IMR-90 (cell line): ENCODE measurements at regions not wholly inside any gene's neighbourhood (a gene's known extent, or its start where the extent isn't known, plus 50 kb on each side); places are given as distances from the start of the nearest gene placed in this dataset.

Source experiments
- ATAC-seq: fragments of 200-7000 bp; cut with Tn5 transposase; 2 replicates; pipeline ENCODE4 v1.9.1; 2020; ENCODE audit warnings: low read depth, mild to moderate bottlenecking, moderate library complexity
- BruUV-seq: library from RNA; stranded (reverse); fragments of 400-500 nt; replicated peaks from 2 replicates; lab custom pipeline; 2021; lab: Mats Ljungman, UMichigan
- CTCF ChIA-PET: fragments of 300-600 bp; formaldehyde crosslinking; extraction: SDS; loops from one replicate; lab custom pipeline; 2021; ENCODE audit warnings: antibody characterized with exemption; lab: Yijun Ruan, JAX
- POLR2A ChIA-PET: fragments of 300-600 bp; sonication (Branson Sonifier 250); formaldehyde crosslinking; loops from one replicate; lab custom pipeline; 2022; ENCODE audit warnings: antibody characterized with exemption; ENCODE audit not compliant: unreplicated experiment; lab: Charles Lee
- DNase-seq: peaks from one replicate; pipeline ENCODE4 v3.0.0; 2013
- H2AFZ ChIP-seq: replicated peaks from 2 replicates; pipeline ENCODE3; 2013; ENCODE audit warnings: low read length, mild to moderate bottlenecking; ENCODE audit not compliant: poor library complexity
- H2AK5ac ChIP-seq: 2 replicates; pipeline ENCODE4 v1.6.1; 2013; ENCODE audit warnings: low read depth, low read length, inconsistent platforms
- H2AK9ac ChIP-seq: replicated peaks from 2 replicates; pipeline ENCODE3; 2013; ENCODE audit warnings: mild to moderate bottlenecking, low read depth, low read length, moderate library complexity; ENCODE audit not compliant: poor library complexity
- H2BK120ac ChIP-seq: 2 replicates; pipeline ENCODE4 v1.6.1; 2013; ENCODE audit warnings: low read depth, low read length, inconsistent platforms
- H2BK15ac ChIP-seq: 3 replicates; pipeline ENCODE4 v1.6.1; 2013; ENCODE audit warnings: low read depth, low read length, inconsistent platforms
- H2BK20ac ChIP-seq: 2 replicates; pipeline ENCODE4 v1.6.1; 2013; ENCODE audit warnings: low read depth, mild to moderate bottlenecking, inconsistent platforms, low read length, moderate library complexity
- H2BK5ac ChIP-seq: 2 replicates; pipeline ENCODE4 v1.6.1; 2013; ENCODE audit warnings: mild to moderate bottlenecking, low read depth, low read length, inconsistent platforms; ENCODE audit not compliant: poor library complexity, severe bottlenecking
- H3K14ac ChIP-seq: replicated peaks from 2 replicates; pipeline ENCODE4 v1.6.1; 2013; ENCODE audit warnings: low read depth, low read length, inconsistent platforms
- H3K18ac ChIP-seq: 2 replicates; pipeline ENCODE4 v1.6.1; 2013; ENCODE audit warnings: low read depth, low read length, control low read depth
- H3K23ac ChIP-seq: 2 replicates; pipeline ENCODE4 v1.6.1; 2013; ENCODE audit warnings: low read depth, low read length, inconsistent platforms
- H3K27ac ChIP-seq: 2 replicates; pipeline ENCODE4 v1.5.1; 2013; ENCODE audit warnings: mild to moderate bottlenecking, control low read depth, low read length; ENCODE audit not compliant: insufficient read depth
- H3K27me3 ChIP-seq: 2 replicates; pipeline ENCODE4 v1.6.1; 2013; ENCODE audit warnings: low read length; ENCODE audit not compliant: control insufficient read depth, insufficient read depth
- H3K36me3 ChIP-seq: 2 replicates; pipeline ENCODE4 v1.6.1; 2013; ENCODE audit warnings: low read length, mixed read lengths; ENCODE audit not compliant: control insufficient read depth, insufficient read depth
- H3K4ac ChIP-seq: 2 replicates; pipeline ENCODE4 v1.6.1; 2013; ENCODE audit warnings: low read depth, low read length, inconsistent platforms
- H3K4me1 ChIP-seq: 2 replicates; pipeline ENCODE4 v1.6.1; 2013; ENCODE audit warnings: low read length, mixed read lengths; ENCODE audit not compliant: control insufficient read depth, insufficient read depth
- H3K4me2 ChIP-seq: 2 replicates; pipeline ENCODE4 v1.6.1; 2013; ENCODE audit warnings: low read depth, mild to moderate bottlenecking, control low read depth, low read length, moderate library complexity
- H3K4me3 ChIP-seq: 2 replicates; pipeline ENCODE4 v1.5.1; 2013; ENCODE audit warnings: low read depth, mild to moderate bottlenecking, control low read depth, low read length, moderate library complexity; ENCODE audit not compliant: insufficient read depth
- H3K56ac ChIP-seq: 2 replicates; pipeline ENCODE4 v1.6.1; 2013; ENCODE audit warnings: low read length, inconsistent platforms; ENCODE audit not compliant: insufficient read depth; ENCODE audit errors: extremely low read depth
- H3K79me1 ChIP-seq, 2 experiments: 2 replicates each; pipeline ENCODE4 v1.6.1; 2013; ENCODE audit warnings: low read length in 2 of 2, inconsistent platforms in 1 of 2, low read depth in 1 of 2
- H3K9ac ChIP-seq: 2 replicates; pipeline ENCODE4 v1.6.1; 2013; ENCODE audit warnings: low read depth, low read length, control low read depth
- H3K9me1 ChIP-seq: 2 replicates; pipeline ENCODE4 v1.6.1; 2013; ENCODE audit warnings: low read length, inconsistent platforms; ENCODE audit not compliant: insufficient read depth
- H3K9me3 ChIP-seq: 2 replicates; pipeline ENCODE4 v1.6.1; 2013; ENCODE audit warnings: low read length; ENCODE audit not compliant: control insufficient read depth, insufficient read depth
- H4K20me1 ChIP-seq: 2 replicates; pipeline ENCODE4 v1.6.1; 2013; ENCODE audit warnings: low read length, inconsistent platforms; ENCODE audit not compliant: insufficient read depth
- H4K5ac ChIP-seq: 2 replicates; pipeline ENCODE4 v1.6.1; 2013; ENCODE audit warnings: mild to moderate bottlenecking, low read depth, low read length, control low read depth
- H4K8ac ChIP-seq, 2 experiments: 2 replicates each; pipeline ENCODE4 v1.6.1; 2013; ENCODE audit warnings: low read depth in 2 of 2, low read length in 2 of 2, control low read depth in 1 of 2, inconsistent platforms in 1 of 2
- H4K91ac ChIP-seq: 2 replicates; pipeline ENCODE4 v1.6.1; 2013; ENCODE audit warnings: low read depth, low read length, inconsistent platforms; ENCODE audit not compliant: insufficient read depth
- BHLHE40 ChIP-seq: fragments of 150-350 bp; IDR thresholded peaks from 2 replicates; pipeline ENCODE4 v1.6.1; 2016; ENCODE audit warnings: mild to moderate bottlenecking, low read depth, low read length
- CEBPB ChIP-seq: IDR thresholded peaks from 2 replicates; pipeline ENCODE4 v1.6.1; 2012; ENCODE audit warnings: low read depth, low read length, improper control_type of control experiment
- CHD1 ChIP-seq: IDR thresholded peaks from 2 replicates; pipeline ENCODE4 v1.6.1; 2012; ENCODE audit warnings: low read depth, low read length, improper control_type of control experiment
- CTCF ChIP-seq: conservative IDR thresholded peaks from 2 replicates; pipeline ENCODE4 v1.5.1; 2012; ENCODE audit warnings: mild to moderate bottlenecking, low read depth, low read length, improper control_type of control experiment
- ELK1 ChIP-seq: fragments of 150-350 bp; IDR thresholded peaks from 2 replicates; pipeline ENCODE4 v1.6.1; 2016; ENCODE audit warnings: low read depth, mild to moderate bottlenecking, low read length, moderate library complexity, borderline replicate concordance
- FOS ChIP-seq: fragments of 150-350 bp; IDR thresholded peaks from 2 replicates; pipeline ENCODE4 v1.6.1; 2016; ENCODE audit warnings: low read depth, low read length
- MAFK ChIP-seq: IDR thresholded peaks from 2 replicates; pipeline ENCODE4 v1.6.1; 2012; ENCODE audit warnings: low read depth, low read length, improper control_type of control experiment
- MAZ ChIP-seq: IDR thresholded peaks from 2 replicates; pipeline ENCODE4 v1.6.1; 2012; ENCODE audit warnings: low read depth, mild to moderate bottlenecking, low read length, improper control_type of control experiment, moderate library complexity, borderline replicate concordance
- MXI1 ChIP-seq: IDR thresholded peaks from 2 replicates; pipeline ENCODE4 v1.6.1; 2012; ENCODE audit warnings: low read depth, mild to moderate bottlenecking, low read length, moderate library complexity, borderline replicate concordance
- NFE2L2 ChIP-seq: fragments of 150-350 bp; IDR thresholded peaks from 2 replicates; pipeline ENCODE4 v1.6.1; 2016; ENCODE audit warnings: low read depth, mild to moderate bottlenecking, low read length
- POLR2A ChIP-seq: IDR thresholded peaks from 2 replicates; pipeline ENCODE4 v1.6.1; 2012; ENCODE audit warnings: mild to moderate bottlenecking, low read depth, low read length
- RAD21 ChIP-seq: IDR thresholded peaks from 2 replicates; pipeline ENCODE4 v1.6.1; 2012; ENCODE audit warnings: low read length, improper control_type of control experiment
- RCOR1 ChIP-seq: IDR thresholded peaks from 2 replicates; pipeline ENCODE4 v1.6.1; 2012; ENCODE audit warnings: mild to moderate bottlenecking, low read length, improper control_type of control experiment; ENCODE audit not compliant: insufficient replicate concordance
- RFX5 ChIP-seq: IDR thresholded peaks from 2 replicates; pipeline ENCODE4 v1.8.0; 2012; ENCODE audit warnings: low read depth, mild to moderate bottlenecking, low read length, moderate library complexity
- SMC3 ChIP-seq: fragments of 150-350 bp; IDR thresholded peaks from 2 replicates; pipeline ENCODE4 v1.6.1; 2016; ENCODE audit warnings: low read depth, mild to moderate bottlenecking, antibody characterized with exemption, low read length, moderate library complexity
- WGBS, 2 experiments: methylation state at CpG; one replicate each; pipeline versions ENCODE4 v1.1.5 to v1.1.7; 2013; ENCODE audit warnings: missing lambda C conversion rate in 2 of 2; ENCODE audit not compliant: insufficient read length in 1 of 2; ENCODE audit errors: extremely low coverage in 2 of 2; 5-methylcytosine and 5-hydroxymethylcytosine counted together
- dilution Hi-C: fragments of 300-500 bp; cut with HindIII; formaldehyde crosslinking; loops from one replicate; pipeline ENCODE4 v1.14.3; 2018; ENCODE audit warnings: low sequenced_read_pairs; ENCODE audit not compliant: unreplicated experiment
- in situ Hi-C: fragments of 300-500 bp; cut with MboI; formaldehyde crosslinking; loops from 3 replicates; pipeline ENCODE4 v1.14.3; 2019; ENCODE audit warnings: low sequenced_read_pairs, inconsistent platforms, mixed read lengths
- intact Hi-C: fragments of 100-400 bp; cut with micrococcal nuclease; formaldehyde crosslinking; loops from 2 replicates; pipeline ENCODE4 v1.10.0; 2022
- TF ChIP-seq, protein P1 (sequence below): fragments of 150-350 bp; IDR thresholded peaks from 2 replicates; pipeline ENCODE4 v1.6.1; 2017; ENCODE audit warnings: mild to moderate bottlenecking, antibody characterized with exemption, low read length, low read depth

GRCh38 chr18:61608316-61608715, 275.1 kb downstream of the CDH20 start:
- Histone ChIP-seq H3K4ac (peak overlapping the region; percentile 97; the same call in 1 of the 2 replicates), H3K9ac (no peak overlapping the region), H2BK15ac (peak overlapping the region; percentile 90; the same call in 2 of the 3 replicates), H3K79me1 (peaks cover 6 to 27% of the 10 kb centered on the region in 2 experiments; a peak in 3 of 4 replicates), H2BK5ac (peak overlapping the region; percentile 93), H2AFZ (no peak overlapping the region), H3K4me2 (peak overlapping the region; percentile 67; the same call in 1 of the 2 replicates), H2AK9ac (no peak overlapping the region), H3K4me3 (no peak overlapping the region), H3K36me3 (no peaks in the 10 kb centered on the region), H3K27me3 (no peaks in the 10 kb centered on the region), H3K18ac (peak overlapping the region; percentile 85; the same call in 1 of the 2 replicates), H3K27ac (no peak overlapping the region), H4K20me1 (no peaks in the 10 kb centered on the region), H4K5ac (peak overlapping the region; percentile 49; the same call in 1 of the 2 replicates), H3K23ac (peak overlapping the region; percentile 94; the same call in 1 of the 2 replicates), H3K56ac (no peak overlapping the region), H4K8ac (peak overlapping the region; percentile 84 to 99), H3K9me1 (peaks cover under 1% of the 10 kb centered on the region; the same call in 1 of the 2 replicates), H3K4me1 (peaks cover 8% of the 10 kb centered on the region), H4K91ac (peak overlapping the region; percentile 64; the same call in 1 of the 2 replicates), H2AK5ac (peak overlapping the region; percentile 21; the same call in 1 of the 2 replicates), H3K9me3 (no peaks in the 10 kb centered on the region), H2BK20ac (peak overlapping the region; percentile 99), H3K14ac (peak overlapping the region; percentile 98; the same call in 1 of the 2 replicates), H2BK120ac (peak overlapping the region; percentile 99)
- no TSS peak for BruUV-seq
- intact Hi-C loops: no loop called here
- dilution Hi-C loops: no loop called here
- TF ChIP-seq FOS: no peak
- TF ChIP-seq CEBPB: no peak
- no peak for TF ChIP-seq MAZ
- TF ChIP-seq SMC3: no peak
- no peak for TF ChIP-seq NFE2L2
- TF ChIP-seq, protein P1, sequence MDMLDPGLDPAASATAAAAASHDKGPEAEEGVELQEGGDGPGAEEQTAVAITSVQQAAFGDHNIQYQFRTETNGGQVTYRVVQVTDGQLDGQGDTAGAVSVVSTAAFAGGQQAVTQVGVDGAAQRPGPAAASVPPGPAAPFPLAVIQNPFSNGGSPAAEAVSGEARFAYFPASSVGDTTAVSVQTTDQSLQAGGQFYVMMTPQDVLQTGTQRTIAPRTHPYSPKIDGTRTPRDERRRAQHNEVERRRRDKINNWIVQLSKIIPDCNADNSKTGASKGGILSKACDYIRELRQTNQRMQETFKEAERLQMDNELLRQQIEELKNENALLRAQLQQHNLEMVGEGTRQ: no peak
- no peak for TF ChIP-seq CTCF
- TF ChIP-seq MAFK: no peak
- no peak for TF ChIP-seq ELK1
- no peak for TF ChIP-seq POLR2A
- no peak for TF ChIP-seq BHLHE40
- TF ChIP-seq CHD1: no peak
- no peak for TF ChIP-seq RAD21
- no peak for TF ChIP-seq MXI1
- TF ChIP-seq RCOR1: no peak
- no peak for TF ChIP-seq RFX5
- ATAC-seq (peak; percentile 68), DNase-seq (peak; percentile 68)
- in situ Hi-C loops: no loop called here
- POLR2A ChIA-PET: no interaction called here
- CTCF ChIA-PET: interaction anchor here (1.1 kb wide), 1 partner anchor 27 kb away, joined by 3 read pairs; no protein-coding TSS in a partner anchor
- WGBS, 2 experiments: no CpG with 5 or more reads among the region's 1 CpG
